IPS-NIHi7 (cell line): ENCODE measurements at regions not wholly inside any gene's neighbourhood (a gene's known extent, or its start where the extent isn't known, plus 50 kb on each side); places are given as distances from the start of the nearest gene placed in this dataset.

Experiments
- DNase-seq: peaks from one replicate; pipeline ENCODE4 v3.0.0; 2012; ENCODE audit warnings: mixed read lengths; ENCODE audit errors: extremely low spot score

GRCh38 chr11:112587664-112588063 is 327.0 kb upstream of the PLET1 start:
- DNase-seq = no peak

GRCh38 chr11:112588252-112588694 is 327.6 kb upstream of the PLET1 start:
- DNase-seq = peak; percentile 73

DNA sequence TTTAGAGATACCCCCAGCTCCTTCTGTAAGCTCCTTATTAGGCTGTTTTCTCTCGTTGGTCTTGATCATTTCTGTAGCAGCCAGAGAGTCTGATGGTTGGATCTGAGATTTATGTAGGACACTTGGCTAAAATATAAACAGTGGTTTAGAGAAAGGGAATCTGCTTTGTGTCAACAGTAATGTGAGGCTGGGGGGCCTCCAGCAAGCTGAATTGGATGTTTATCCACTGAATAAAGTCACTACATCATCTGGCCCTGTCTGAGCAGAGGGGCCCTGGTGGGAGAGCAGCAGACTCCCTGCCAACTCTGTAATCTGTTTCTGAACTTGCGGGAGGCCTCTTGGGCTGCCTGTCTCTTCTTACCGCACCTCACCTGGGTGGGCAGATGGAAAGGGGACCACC is 328.5 kb upstream of the PLET1 start:
- no peak for DNase-seq

DNA sequence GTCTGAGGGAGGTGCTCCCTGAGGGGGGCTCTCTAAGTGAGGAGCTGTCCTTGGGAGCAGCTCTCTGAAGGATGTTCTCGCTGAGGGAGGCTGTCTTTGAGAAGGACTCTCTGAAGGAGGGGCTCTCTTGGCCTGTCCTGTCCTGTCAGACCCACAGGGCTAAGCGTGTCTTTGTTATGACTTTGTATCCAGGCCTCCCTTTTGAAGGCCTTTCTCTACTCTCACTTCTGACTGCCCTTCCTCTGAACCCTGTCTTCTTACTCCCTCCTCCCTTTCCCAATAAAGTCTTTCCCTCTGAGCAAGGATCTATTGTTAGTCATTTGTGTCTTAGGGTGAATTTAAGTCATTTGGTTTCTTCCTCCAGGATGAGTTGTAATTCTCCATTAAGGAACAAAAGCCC is 330.1 kb upstream of the PLET1 start:
- DNase-seq = no peak

DNA sequence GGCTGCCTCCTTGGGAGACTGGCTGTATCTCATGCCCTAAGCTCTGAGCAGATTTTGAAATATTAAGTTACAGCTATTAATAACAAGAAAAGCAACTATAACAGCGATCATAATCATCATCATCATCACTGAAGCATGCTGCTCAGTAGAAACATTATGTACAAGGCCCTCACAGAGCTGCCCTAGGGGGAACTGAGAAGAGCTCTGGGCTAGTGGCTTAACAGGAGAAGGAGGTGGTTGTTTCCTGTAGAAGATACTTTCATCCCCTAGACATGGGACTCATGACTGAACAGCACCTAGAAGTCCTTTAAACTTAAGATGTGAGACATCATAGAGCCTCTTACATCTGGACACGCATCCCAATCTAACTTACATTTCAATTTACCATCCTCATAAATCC is 332.8 kb upstream of the PLET1 start:
- DNase-seq = no peak

GRCh38 chr11:112596324-112596723 is 335.7 kb upstream of the PLET1 start:
- DNase-seq = no peak

DNA sequence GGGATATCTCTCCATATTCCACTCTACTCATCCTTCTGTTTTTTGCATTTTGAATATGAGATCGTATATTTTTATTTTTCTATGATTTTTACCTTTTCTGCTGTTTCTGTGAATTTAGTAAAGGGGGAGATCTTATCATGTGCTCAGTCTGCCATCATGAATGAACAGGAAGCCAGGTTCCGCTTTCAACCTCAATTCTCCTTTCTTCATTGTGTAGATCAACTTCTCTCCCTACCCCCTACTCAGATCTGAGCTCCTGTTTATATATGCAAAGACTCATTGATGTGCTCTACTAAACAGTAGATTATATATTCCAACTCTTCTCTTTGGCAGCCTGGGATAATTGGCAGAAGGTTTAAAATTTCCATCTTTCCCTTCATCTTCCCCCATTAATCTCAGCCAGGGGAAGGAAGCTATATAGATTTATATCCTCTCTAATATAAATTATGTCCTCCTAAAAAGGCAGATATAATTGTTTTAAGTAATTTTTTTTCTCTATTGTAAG is 336.7 kb upstream of the PLET1 start:
- DNase-seq = no peak

DNA sequence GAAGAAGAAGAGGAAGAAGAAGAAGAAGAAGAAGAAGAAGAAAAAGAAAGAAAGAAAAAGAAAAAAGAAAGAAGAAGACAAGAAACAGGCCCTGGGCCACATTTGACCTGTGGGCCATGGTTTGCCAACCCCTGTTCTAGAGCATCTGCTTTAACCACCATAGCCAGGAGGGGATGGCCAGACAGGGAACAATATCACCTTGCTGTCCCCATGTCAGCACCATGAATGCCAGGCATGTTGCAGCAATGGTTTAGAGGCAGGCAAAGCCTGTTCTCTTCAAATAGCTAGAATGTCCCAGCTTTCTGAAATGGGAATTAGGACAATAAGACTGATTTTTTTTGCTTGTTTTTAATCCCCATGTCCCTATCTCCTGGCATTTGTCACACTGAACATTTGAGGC is 338.6 kb upstream of the PLET1 start:
- DNase-seq = no peak

DNA sequence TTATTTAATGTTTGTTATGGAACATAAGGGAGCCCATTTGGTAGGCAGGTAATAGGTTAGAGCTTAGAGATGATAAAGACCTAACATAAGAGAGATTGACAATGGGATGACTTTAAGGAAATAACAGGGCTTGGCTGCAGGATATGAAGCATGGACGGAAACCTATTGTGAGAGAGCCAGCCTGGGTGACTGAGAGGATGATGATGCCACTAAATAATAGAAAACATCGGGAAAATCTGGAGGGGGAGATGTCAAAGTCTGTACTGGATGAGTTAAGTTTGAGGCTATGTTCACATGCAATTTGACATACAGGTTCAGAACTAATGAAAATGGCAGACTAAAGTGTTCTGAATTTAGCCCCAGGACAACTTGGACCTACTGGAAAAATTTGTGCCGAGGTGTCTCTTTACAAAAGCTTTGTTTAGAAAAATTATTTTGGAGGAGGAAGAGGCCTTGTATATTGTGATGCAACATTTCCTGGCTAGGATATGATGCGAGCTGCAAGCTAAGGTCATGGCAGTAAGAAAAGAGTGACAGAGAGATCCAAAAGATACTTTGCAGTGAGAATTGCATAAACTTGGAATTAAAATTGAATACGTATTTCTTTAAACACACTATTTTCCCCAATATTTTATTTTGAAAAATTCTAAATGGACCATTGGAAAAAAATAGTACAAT is 339.3 kb upstream of the PLET1 start:
- no peak for DNase-seq

GRCh38 chr11:112605093-112605666 is 344.5 kb upstream of the PLET1 start:
- no peak for DNase-seq

GRCh38 chr11:112606656-112607055 is 346.0 kb upstream of the PLET1 start:
- no peak for DNase-seq

- no peak for DNase-seq
Measured at GRCh38 chr11:112608509-112608908, 347.8 kb upstream of the PLET1 start.

DNA sequence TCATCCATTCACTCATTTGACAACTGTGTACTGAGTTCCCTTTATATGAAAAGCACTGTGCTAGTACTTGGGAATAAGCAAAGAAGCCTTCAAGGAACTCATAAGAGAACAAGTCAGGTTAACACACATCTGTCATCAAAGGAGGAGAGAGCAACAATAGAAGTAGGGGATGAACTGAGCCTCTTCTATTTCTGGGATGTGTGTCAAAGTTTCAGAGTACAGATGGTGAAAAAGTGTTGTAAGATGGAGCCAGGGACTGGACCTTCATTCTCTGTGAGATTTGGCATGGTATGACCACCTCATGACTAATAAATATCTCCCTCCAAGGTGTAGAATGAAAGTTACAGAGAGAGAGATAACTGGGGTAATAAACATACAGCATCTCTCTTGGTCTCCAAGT is 349.8 kb upstream of the PLET1 start:
- DNase-seq = no peak

- no peak for DNase-seq
Measured at GRCh38 chr11:112610996-112611750, 350.0 kb upstream of the NCAM1 start.

DNA sequence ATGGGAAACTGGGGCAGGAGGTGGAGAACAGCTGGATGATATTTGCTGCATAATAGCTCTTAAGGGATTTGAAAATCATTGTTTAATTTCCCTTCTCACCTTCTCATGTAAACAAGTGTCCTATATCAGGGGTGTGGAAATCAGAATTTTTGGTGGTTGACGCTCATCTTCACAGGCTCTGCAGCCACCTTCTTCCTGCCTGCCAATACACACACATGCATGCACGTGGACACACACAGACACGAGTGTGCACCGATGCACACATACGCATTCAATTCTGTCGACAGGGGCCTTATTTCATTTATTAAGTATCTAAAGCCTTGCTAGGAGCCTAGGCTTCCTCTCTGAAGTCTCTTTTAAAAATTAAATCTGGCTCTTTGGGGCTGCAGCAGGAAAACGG is 349.4 kb upstream of the NCAM1 start:
- DNase-seq = no peak

- peak; percentile 78 for DNase-seq
Measured at GRCh38 chr11:112612250-112612849, 348.9 kb upstream of the NCAM1 start.

DNA sequence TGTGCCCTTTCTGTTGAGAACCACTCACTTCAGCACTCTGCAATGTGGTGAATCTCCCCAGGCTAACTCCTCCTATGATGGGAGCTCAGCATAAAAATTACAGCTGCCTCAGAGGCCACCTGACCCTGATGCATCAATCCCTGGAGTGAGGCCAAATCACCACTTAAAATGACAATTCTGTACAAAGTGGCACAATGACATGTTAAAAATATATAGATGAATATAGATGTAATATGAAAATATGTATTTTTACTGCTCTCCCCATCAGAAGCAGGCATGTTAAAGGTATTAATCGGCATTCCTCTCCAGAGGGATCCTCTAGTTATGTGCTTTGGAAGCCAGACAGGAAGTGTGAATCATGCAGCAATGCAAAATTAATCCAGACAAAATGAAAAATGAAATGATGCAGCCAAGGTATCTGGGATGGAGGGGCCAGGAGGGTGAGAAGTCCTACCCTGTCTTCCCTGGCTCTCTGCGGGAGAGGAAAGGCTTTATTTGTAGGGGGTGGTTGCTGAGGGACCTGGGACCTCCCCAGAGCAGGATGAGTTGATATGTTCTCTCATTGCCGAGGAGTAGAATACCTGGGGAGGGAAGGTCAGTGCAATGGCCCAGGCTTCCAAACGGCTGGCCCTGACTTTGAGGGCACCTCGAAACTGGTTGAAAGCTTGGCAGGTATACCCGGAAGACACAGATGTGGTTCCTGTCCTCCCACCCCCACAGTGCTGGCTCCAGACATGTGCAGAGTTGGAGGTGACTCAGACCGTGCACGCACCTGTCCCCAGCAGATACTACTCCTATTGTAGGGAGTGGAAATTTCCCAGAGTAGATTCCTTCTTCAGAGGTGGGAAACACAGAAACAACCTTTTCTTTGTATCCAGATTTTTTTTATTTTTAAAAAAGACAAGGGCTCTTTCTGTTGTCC is 347.9 kb upstream of the NCAM1 start:
- DNase-seq = no peak

- no peak for DNase-seq
Measured at GRCh38 chr11:112614605-112615004, 346.6 kb upstream of the NCAM1 start.

- DNase-seq = no peak
Measured at GRCh38 chr11:112615238-112615637, 346.0 kb upstream of the NCAM1 start.

GRCh38 chr11:112615891-112616290 is 345.3 kb upstream of the NCAM1 start:
- no peak for DNase-seq

DNA sequence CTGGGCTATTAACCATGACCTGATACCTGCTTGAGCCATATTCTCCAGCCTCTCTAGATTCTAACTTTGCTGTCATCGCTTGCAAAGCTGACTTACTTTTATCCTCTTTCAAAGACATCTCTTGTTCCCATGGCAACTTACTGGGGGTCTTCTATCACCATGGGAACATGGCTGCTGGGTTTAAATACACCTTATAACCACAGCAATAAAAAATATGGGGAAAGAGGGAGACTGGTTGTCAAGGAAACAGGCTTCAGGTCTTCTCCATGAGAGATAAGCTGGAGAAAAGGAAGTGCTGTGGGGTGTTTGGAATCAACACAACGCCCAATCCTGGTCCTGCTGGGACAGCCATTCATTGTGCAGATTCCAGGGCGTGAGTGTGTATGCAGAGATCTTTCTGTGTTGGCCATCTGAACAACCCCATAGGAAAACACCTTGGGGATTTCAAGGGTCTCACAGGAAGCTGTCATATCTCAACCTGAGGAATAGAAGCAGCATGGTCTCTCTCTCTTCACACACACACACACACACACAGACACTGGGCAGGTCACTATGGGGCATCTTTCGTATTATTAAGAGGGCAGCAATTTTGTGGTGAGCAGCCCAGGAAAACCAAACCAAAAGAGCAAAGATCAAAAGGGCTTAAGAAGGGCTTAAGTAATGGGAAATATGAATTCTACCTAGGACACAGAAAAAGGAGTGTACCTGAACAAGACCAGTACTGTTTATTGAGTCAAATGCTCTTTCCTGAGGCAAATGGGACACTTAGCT is 344.7 kb upstream of the NCAM1 start:
- DNase-seq = no peak
